K562 (cell line): ENCODE measurements at regions not wholly inside any gene's neighbourhood (a gene's known extent, or its start where the extent isn't known, plus 50 kb on each side); places are given as distances from the start of the nearest gene placed in this dataset.

Experiments
- BACH1 ChIP-seq: fragments of 200-800 bp; sonication (Bioruptor generic); IDR thresholded peaks from 2 replicates; pipeline ENCODE4 v1.6.1; 2016; ENCODE audit warnings: missing genetic modification characterization, missing compliant biosample characterization
- CTBP1 ChIP-seq: fragments of 450-650 bp; IDR thresholded peaks from 2 replicates; pipeline ENCODE4 v1.6.1; 2016; ENCODE audit warnings: borderline replicate concordance
- CTCF ChIP-seq, 3 experiments: IDR thresholded peaks in 2 of 3; conservative IDR thresholded peaks in 1 of 3; 2 replicates each; pipeline ENCODE4 v1.5.1; 2011 to 2012; ENCODE audit warnings: low read length in 3 of 3, mild to moderate bottlenecking in 3 of 3, control low read depth in 2 of 3, improper control_type of control experiment in 1 of 3, inconsistent platforms in 1 of 3, low read depth in 1 of 3, mixed read lengths in 1 of 3, moderate library complexity in 1 of 3; ENCODE audit not compliant: insufficient read depth in 2 of 3
- E4F1 ChIP-seq: fragments of 250-450 bp; sonication (Bioruptor Pico); IDR thresholded peaks from 2 replicates; pipeline ENCODE4 v1.5.0; 2021; ENCODE audit warnings: mild to moderate bottlenecking, borderline replicate concordance
- MGA ChIP-seq: fragments of 450-650 bp; IDR thresholded peaks from 2 replicates; pipeline ENCODE4 v1.6.1; 2016; ENCODE audit warnings: mild to moderate bottlenecking, moderate library complexity
- MTA1 ChIP-seq: fragments of 450-650 bp; IDR thresholded peaks from 2 replicates; pipeline ENCODE4 v1.6.1; 2017; ENCODE audit warnings: borderline replicate concordance
- NR2C1 ChIP-seq, 2 experiments: fragments of 450-650 bp; IDR thresholded peaks; 2 replicates each; pipeline ENCODE4 v1.6.1; 2017; ENCODE audit warnings: mild to moderate bottlenecking in 2 of 2, antibody characterized with exemption in 1 of 2, inconsistent platforms in 1 of 2, missing compliant biosample characterization in 1 of 2, missing genetic modification characterization in 1 of 2
- SMAD3 ChIP-seq: fragments of 450-650 bp; formaldehyde crosslinking; conservative IDR thresholded peaks from 2 replicates; pipeline ENCODE4 v1.4.0; 2020; ENCODE audit warnings: mild to moderate bottlenecking
- TOE1 ChIP-seq, 2 experiments: fragments of 450-650 bp in 1 of 2; sonication (generic) in 1 of 2; formaldehyde crosslinking in 1 of 2; IDR thresholded peaks; 2 replicates each; pipeline versions ENCODE4 v1.7.1 to v1.8.0; 2016 to 2022; ENCODE audit warnings: borderline replicate concordance in 2 of 2, mild to moderate bottlenecking in 2 of 2, antibody characterized with exemption in 1 of 2, inconsistent platforms in 1 of 2, low read depth in 1 of 2, missing genetic modification reagents in 1 of 2, moderate library complexity in 1 of 2
- USF2 ChIP-seq: sonication (generic); formaldehyde crosslinking; IDR thresholded peaks from 2 replicates; pipeline ENCODE4 v1.5.0; 2020; ENCODE audit warnings: missing genetic modification reagents

GRCh38 chr12:25615119-25615518 lies 62.0 kb upstream of the LMNTD1 start (continued):
- TF ChIP-seq E4F1 (CRISPR knock-in tag): no peak
- peak; percentile 24; the same call in 1 of the 2 replicates for TF ChIP-seq MTA1
- TF ChIP-seq NR2C1 (IDR thresholded peaks at IDR 0.05): no peak
- TF ChIP-seq NR2C1 (tag; IDR thresholded peaks at IDR 0.05): 0 out of 2 replicates have a peak, but pooled peaks have one; percentile 14
- 0 out of 2 replicates have a peak, but pooled peaks have one; percentile 21 for TF ChIP-seq SMAD3 (CRISPR knock-in tag)
- peak; percentile 44; the same call in 1 of the 2 replicates for TF ChIP-seq CTBP1
- peak; percentile 74; the same call in 1 of the 2 replicates for TF ChIP-seq TOE1 (IDR thresholded peaks at IDR 0.05; ENCODE audit: borderline replicate concordance)
- TF ChIP-seq TOE1 (CRISPR knock-in tag; IDR thresholded peaks at IDR 0.05; ENCODE audit: borderline replicate concordance, low read depth): no peak
- peak; percentile 74 for TF ChIP-seq USF2
- TF ChIP-seq MGA: peak; percentile 83
- TF ChIP-seq CTCF (IDR thresholded peaks at IDR 0.05 in 2 of 3, conservative IDR thresholded peaks at IDR 0.05 in 1 of 3; ENCODE audit: insufficient read depth in 2 of 3, low read depth in 1 of 3, low read length in 3 of 3): no peak
- peak; percentile 94 for TF ChIP-seq BACH1 (tag)
